Neural cell (in vitro differentiated cells): ENCODE measurements at regions not wholly inside any gene's neighbourhood (a gene's known extent, or its start where the extent isn't known, plus 50 kb on each side); places are given as distances from the start of the nearest gene placed in this dataset.

Experiments
- H2AFZ ChIP-seq: fragments of 200-600, 300-800 bp; sonication (generic), shearing (Covaris generic); 2 replicates; pipeline ENCODE4 v1.6.0; 2014; ENCODE audit warnings: low read depth, mild to moderate bottlenecking, antibody characterized with exemption, low read length, moderate library complexity
- H3F3A ChIP-seq: fragments of 200-600 bp; shearing (Covaris generic); 2 replicates; pipeline ENCODE4 v1.6.1; 2016; ENCODE audit warnings: mild to moderate bottlenecking, moderate library complexity, mixed read lengths, antibody characterized with exemption, low read length; ENCODE audit not compliant: insufficient read depth, poor library complexity, severe bottlenecking
- H3K27ac ChIP-seq: fragments of 200-600, 300-800 bp; sonication (generic), shearing (Covaris generic); 2 replicates; pipeline ENCODE4 v1.5.1; 2014; ENCODE audit warnings: mild to moderate bottlenecking, low read length, moderate library complexity
- H3K27me3 ChIP-seq: fragments of 300-800, 200-600 bp; sonication (generic), shearing (Covaris generic); 2 replicates; pipeline ENCODE4 v1.6.0; 2014; ENCODE audit warnings: mild to moderate bottlenecking, low read depth, low read length, moderate library complexity; ENCODE audit not compliant: insufficient read depth
- H3K36me3 ChIP-seq: fragments of 300-800, 200-600 bp; sonication (generic), shearing (Covaris generic); 2 replicates; pipeline ENCODE4 v1.5.1; 2014; ENCODE audit warnings: mild to moderate bottlenecking, antibody characterized with exemption, low read length, moderate library complexity; ENCODE audit not compliant: insufficient read depth
- H3K4me2 ChIP-seq: fragments of 300-800, 200-600 bp; sonication (generic), shearing (Covaris generic); 2 replicates; pipeline ENCODE4 v1.6.0; 2014; ENCODE audit warnings: mild to moderate bottlenecking, low read length
- H3K4me3 ChIP-seq: fragments of 300-800, 200-600 bp; sonication (generic), shearing (Covaris generic); 2 replicates; pipeline ENCODE4 v1.5.1; 2014; ENCODE audit warnings: mild to moderate bottlenecking, low read length, moderate library complexity
- H3K79me2 ChIP-seq: fragments of 200-600 bp; shearing (Covaris generic); replicated peaks from 2 replicates; pipeline ENCODE4 v1.6.0; 2014; ENCODE audit warnings: mild to moderate bottlenecking, low read length, moderate library complexity; ENCODE audit not compliant: insufficient read depth
- H3K9ac ChIP-seq: fragments of 300-800, 200-600 bp; sonication (generic), shearing (Covaris generic); 2 replicates; pipeline ENCODE4 v1.6.1; 2016; ENCODE audit warnings: mild to moderate bottlenecking, low read length, mixed read lengths
- H3K9me2 ChIP-seq: fragments of 200-600 bp; shearing (Covaris generic); 2 replicates; pipeline ENCODE4 v1.6.1; 2016; ENCODE audit warnings: mild to moderate bottlenecking, low read length, mixed read lengths; ENCODE audit not compliant: insufficient read depth
- H3K9me3 ChIP-seq: fragments of 200-600, 300-800 bp; sonication (generic), shearing (Covaris generic); 2 replicates; pipeline ENCODE4 v1.6.1; 2016; ENCODE audit warnings: mild to moderate bottlenecking, mixed run types, low read length, moderate library complexity, mixed read lengths
- H4K20me1 ChIP-seq: fragments of 200-600 bp; shearing (Covaris generic); 2 replicates; pipeline ENCODE4 v1.6.1; 2016; ENCODE audit warnings: mild to moderate bottlenecking, mixed run types; ENCODE audit not compliant: insufficient read depth
- EP300 ChIP-seq: fragments of 450-650 bp; conservative IDR thresholded peaks from 2 replicates; pipeline ENCODE4 v1.6.1; 2014; ENCODE audit warnings: antibody characterized with exemption, mild to moderate bottlenecking, moderate library complexity; ENCODE audit not compliant: poor library complexity, severe bottlenecking
- EZH2 ChIP-seq: fragments of 200-600, 300-800 bp; shearing (Covaris generic), sonication (generic); IDR thresholded peaks from 2 replicates; pipeline ENCODE4 v1.6.1; 2014; ENCODE audit warnings: antibody characterized with exemption, low read length, borderline replicate concordance, mild to moderate bottlenecking; ENCODE audit not compliant: insufficient read depth, poor library complexity, severe bottlenecking
- MXI1 ChIP-seq: fragments of 450-650 bp; conservative IDR thresholded peaks from 2 replicates; pipeline ENCODE4 v1.6.1; 2014; ENCODE audit warnings: antibody characterized with exemption, mild to moderate bottlenecking; ENCODE audit not compliant: poor library complexity, severe bottlenecking
- POLR2AphosphoS5 ChIP-seq: IDR thresholded peaks from 2 replicates; pipeline ENCODE4 v1.6.1; 2012
- RAD21 ChIP-seq: fragments of 450-650 bp; conservative IDR thresholded peaks from 2 replicates; pipeline ENCODE4 v1.6.1; 2014; ENCODE audit warnings: antibody characterized with exemption, mild to moderate bottlenecking, moderate library complexity
- REST ChIP-seq: IDR thresholded peaks from 2 replicates; pipeline ENCODE4 v1.6.1; 2012; ENCODE audit warnings: borderline replicate concordance
- SMC3 ChIP-seq: fragments of 450-650 bp; conservative IDR thresholded peaks from 2 replicates; pipeline ENCODE4 v1.6.1; 2014; ENCODE audit warnings: antibody characterized with exemption, mild to moderate bottlenecking, moderate library complexity; ENCODE audit not compliant: poor library complexity
- TAF1 ChIP-seq: IDR thresholded peaks from 2 replicates; pipeline ENCODE4 v1.6.1; 2012; ENCODE audit warnings: low read depth
- TF ChIP-seq, protein P1 (sequence below): fragments of 450-650 bp; IDR thresholded peaks from 2 replicates; pipeline ENCODE4 v1.5.1; 2014; ENCODE audit warnings: antibody characterized with exemption, mild to moderate bottlenecking, moderate library complexity; ENCODE audit not compliant: poor library complexity, severe bottlenecking

DNA sequence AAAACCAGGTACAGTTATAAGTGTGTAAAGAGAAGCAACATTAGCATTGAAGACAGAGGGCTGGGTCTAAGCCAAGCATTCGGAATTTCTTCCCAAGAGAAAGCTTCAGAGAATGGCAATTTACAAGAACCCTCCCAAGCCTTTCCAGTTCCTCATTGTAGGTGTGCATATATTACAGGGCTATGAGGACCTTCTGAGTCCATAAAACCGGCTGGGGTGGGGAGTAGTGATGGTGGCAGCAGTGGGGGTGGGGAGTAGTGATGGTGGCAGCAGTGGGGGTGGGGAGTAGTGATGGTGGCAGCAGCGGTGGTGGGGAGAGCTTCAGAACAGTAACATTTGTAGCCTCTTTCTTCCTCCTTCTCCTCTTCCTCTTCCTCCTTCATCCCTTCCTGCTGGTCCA is 368.7 kb upstream of the UMPS start:
- no peaks in the 10 kb centered on the region for H3K9me2 ChIP-seq
- TF ChIP-seq EZH2, result no peak
- no peak for TF ChIP-seq RAD21
- TF ChIP-seq REST, result no peak
- TF ChIP-seq MXI1, result no peak
- TF ChIP-seq EP300, result no peak
- TF ChIP-seq, protein P1, sequence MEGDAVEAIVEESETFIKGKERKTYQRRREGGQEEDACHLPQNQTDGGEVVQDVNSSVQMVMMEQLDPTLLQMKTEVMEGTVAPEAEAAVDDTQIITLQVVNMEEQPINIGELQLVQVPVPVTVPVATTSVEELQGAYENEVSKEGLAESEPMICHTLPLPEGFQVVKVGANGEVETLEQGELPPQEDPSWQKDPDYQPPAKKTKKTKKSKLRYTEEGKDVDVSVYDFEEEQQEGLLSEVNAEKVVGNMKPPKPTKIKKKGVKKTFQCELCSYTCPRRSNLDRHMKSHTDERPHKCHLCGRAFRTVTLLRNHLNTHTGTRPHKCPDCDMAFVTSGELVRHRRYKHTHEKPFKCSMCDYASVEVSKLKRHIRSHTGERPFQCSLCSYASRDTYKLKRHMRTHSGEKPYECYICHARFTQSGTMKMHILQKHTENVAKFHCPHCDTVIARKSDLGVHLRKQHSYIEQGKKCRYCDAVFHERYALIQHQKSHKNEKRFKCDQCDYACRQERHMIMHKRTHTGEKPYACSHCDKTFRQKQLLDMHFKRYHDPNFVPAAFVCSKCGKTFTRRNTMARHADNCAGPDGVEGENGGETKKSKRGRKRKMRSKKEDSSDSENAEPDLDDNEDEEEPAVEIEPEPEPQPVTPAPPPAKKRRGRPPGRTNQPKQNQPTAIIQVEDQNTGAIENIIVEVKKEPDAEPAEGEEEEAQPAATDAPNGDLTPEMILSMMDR, result no peak
- TF ChIP-seq POLR2AphosphoS5, result no peak
- no peak for TF ChIP-seq TAF1
- no peak for TF ChIP-seq SMC3
- no peaks in the 10 kb centered on the region for H3K36me3 ChIP-seq

DNA sequence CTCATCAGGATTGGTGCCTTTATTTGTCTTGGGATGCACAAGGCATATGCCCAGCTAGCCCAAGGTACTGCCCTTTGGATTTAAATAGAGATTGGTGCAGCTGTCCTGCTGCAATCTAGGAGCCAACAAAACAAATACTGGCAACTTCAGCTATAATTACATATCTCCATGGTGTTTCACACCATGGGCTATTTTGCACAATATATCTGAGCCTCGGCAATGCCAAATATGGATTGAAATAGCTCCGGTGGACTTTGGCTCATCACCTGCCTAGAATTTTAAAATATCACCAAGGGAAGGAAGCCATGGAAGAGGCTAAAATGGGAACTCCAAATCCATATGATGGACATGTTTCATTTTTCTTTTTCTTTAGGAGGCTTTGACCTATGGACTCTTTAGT is 367.8 kb upstream of the UMPS start:
- H3K9me3 ChIP-seq, result no peaks in the 10 kb centered on the region
- H3K27ac ChIP-seq, result no peak overlapping the region
- no peaks in the 10 kb centered on the region for H3K36me3 ChIP-seq
- H3K9ac ChIP-seq, result no peak overlapping the region
- H3K27me3 ChIP-seq, result no peaks in the 10 kb centered on the region
- no peaks in the 10 kb centered on the region for H3K9me2 ChIP-seq
- H4K20me1 ChIP-seq, result no peaks in the 10 kb centered on the region
- no peak overlapping the region for H3K4me3 ChIP-seq
- no peak overlapping the region for H3K4me2 ChIP-seq
- no peaks in the 10 kb centered on the region for H3K79me2 ChIP-seq
- no peak overlapping the region for H2AFZ ChIP-seq
- TF ChIP-seq POLR2AphosphoS5 (no peak), EZH2 (no peak), TAF1 (no peak), SMC3 (no peak), REST (no peak)
- no peaks in the 10 kb centered on the region for H3F3A ChIP-seq

More for the DNA sequence above, 368.7 kb upstream of the UMPS start:
- H3F3A ChIP-seq, result no peaks in the 10 kb centered on the region
- H3K4me2 ChIP-seq, result no peak overlapping the region
- no peaks in the 10 kb centered on the region for H3K27me3 ChIP-seq
- no peak overlapping the region for H3K27ac ChIP-seq
- H3K4me3 ChIP-seq, result no peak overlapping the region
- H2AFZ ChIP-seq, result no peak overlapping the region
- H4K20me1 ChIP-seq, result no peaks in the 10 kb centered on the region
- H3K9me3 ChIP-seq, result no peaks in the 10 kb centered on the region
- H3K79me2 ChIP-seq, result no peaks in the 10 kb centered on the region
- no peak overlapping the region for H3K9ac ChIP-seq
